SU-DHL-6 (cell line): ENCODE measurements at regions not wholly inside any gene's neighbourhood (a gene's known extent, or its start where the extent isn't known, plus 50 kb on each side); places are given as distances from the start of the nearest gene placed in this dataset.

ENCODE experiments used
- H2AFZ ChIP-seq: fragments of 200-600 bp; sonication (generic); 2 replicates; pipeline ENCODE4 v1.6.1; 2014; ENCODE audit warnings: low read depth, mild to moderate bottlenecking, moderate library complexity, mixed read lengths, antibody characterized with exemption, low read length; ENCODE audit not compliant: severe bottlenecking
- H3F3A ChIP-seq: fragments of 200-600 bp; shearing (Covaris generic); 2 replicates; pipeline ENCODE4 v1.6.0; 2016; ENCODE audit warnings: antibody characterized with exemption, mild to moderate bottlenecking; ENCODE audit not compliant: insufficient read depth
- H3K27ac ChIP-seq: fragments of 200-600 bp; sonication (generic); 2 replicates; pipeline ENCODE4 v1.5.1; 2016; ENCODE audit warnings: low read depth, mild to moderate bottlenecking, low read length, moderate library complexity, mixed read lengths
- H3K27me3 ChIP-seq: fragments of 200-600 bp; sonication (generic), shearing (Covaris generic); 2 replicates; pipeline ENCODE4 v1.6.0; 2014; ENCODE audit warnings: mild to moderate bottlenecking, low read length
- H3K36me3 ChIP-seq: fragments of 200-600 bp; sonication (generic); 2 replicates; pipeline ENCODE4 v1.6.1; 2014; ENCODE audit warnings: mild to moderate bottlenecking, low read length, mixed read lengths
- H3K4me2 ChIP-seq: fragments of 300-600, 200-600 bp; shearing (Covaris generic), sonication (generic); 2 replicates; pipeline ENCODE4 v1.6.0; 2014; ENCODE audit warnings: low read length, low read depth, mild to moderate bottlenecking; ENCODE audit not compliant: poor library complexity, severe bottlenecking
- H3K4me3 ChIP-seq: fragments of 200-600 bp; sonication (generic); 2 replicates; pipeline ENCODE4 v1.5.1; 2014; ENCODE audit warnings: antibody characterized with exemption, low read length, mild to moderate bottlenecking, mixed read lengths; ENCODE audit not compliant: insufficient read depth, poor library complexity, severe bottlenecking
- H3K79me2 ChIP-seq: fragments of 200-600 bp; sonication (generic); 2 replicates; pipeline ENCODE4 v1.6.1; 2014; ENCODE audit warnings: mild to moderate bottlenecking, low read length, moderate library complexity; ENCODE audit not compliant: insufficient read depth
- H3K9ac ChIP-seq: fragments of 200-600 bp; sonication (generic); 2 replicates; pipeline ENCODE4 v1.7.0; 2014; ENCODE audit warnings: mild to moderate bottlenecking, low read length
- H3K9me2 ChIP-seq: fragments of 200-600 bp; sonication (generic); replicated peaks from 2 replicates; pipeline ENCODE4 v1.6.1; 2014; ENCODE audit warnings: low read length; ENCODE audit not compliant: insufficient read depth
- H3K9me3 ChIP-seq: fragments of 200-600 bp; sonication (generic); 2 replicates; pipeline ENCODE4 v1.6.1; 2014; ENCODE audit warnings: low read length, mixed read lengths; ENCODE audit not compliant: insufficient read depth
- H4K20me1 ChIP-seq: fragments of 200-600 bp; sonication (generic); 2 replicates; pipeline ENCODE4 v1.6.1; 2014; ENCODE audit warnings: low read depth, mild to moderate bottlenecking, antibody characterized with exemption, low read length, moderate library complexity, mixed read lengths
- CTCF ChIP-seq: fragments of 200-600 bp; sonication (generic); IDR thresholded peaks from one replicate; pipeline ENCODE4 v1.5.1; 2017; ENCODE audit warnings: antibody characterized with exemption, mild to moderate bottlenecking, low read length, moderate library complexity; ENCODE audit not compliant: insufficient read depth, poor library complexity, severe bottlenecking
- EZH2phosphoT487 ChIP-seq: fragments of 200-600 bp; sonication (generic), shearing (Covaris generic); conservative IDR thresholded peaks from 2 replicates; pipeline ENCODE4 v1.6.1; 2018; ENCODE audit warnings: mild to moderate bottlenecking, antibody characterized with exemption, low read length, moderate library complexity, mixed read lengths

- Histone ChIP-seq H3K9me2 (no peaks in the 10 kb centered on the region), H3K9ac (no peak overlapping the region), H3K36me3 (no peaks in the 10 kb centered on the region), H3K27me3 (no peaks in the 10 kb centered on the region), H3K79me2 (no peaks in the 10 kb centered on the region), H3F3A (no peaks in the 10 kb centered on the region), H3K4me2 (no peak overlapping the region), H2AFZ (no peak overlapping the region), H3K4me3 (no peak overlapping the region), H3K9me3 (no peaks in the 10 kb centered on the region), H3K27ac (no peak overlapping the region), H4K20me1 (no peaks in the 10 kb centered on the region)
- no peak for TF ChIP-seq CTCF
- no peak for TF ChIP-seq EZH2phosphoT487
Observed at GRCh38 chr16:86662740-86663139, 84.4 kb downstream of the FOXL1 start.

GRCh38 chr16:86663685-86664521, 85.6 kb downstream of the FOXL1 start:
- Histone ChIP-seq H3K79me2 (no peaks in the 10 kb centered on the region), H3F3A (no peaks in the 10 kb centered on the region), H3K27ac (no peak overlapping the region), H2AFZ (no peak overlapping the region), H3K9me2 (no peaks in the 10 kb centered on the region), H3K4me3 (no peak overlapping the region), H3K9me3 (no peaks in the 10 kb centered on the region), H3K4me2 (no peak overlapping the region), H4K20me1 (no peaks in the 10 kb centered on the region), H3K27me3 (no peaks in the 10 kb centered on the region), H3K36me3 (no peaks in the 10 kb centered on the region), H3K9ac (no peak overlapping the region)
- no peak for TF ChIP-seq EZH2phosphoT487
- no peak for TF ChIP-seq CTCF

- H3F3A ChIP-seq = no peaks in the 10 kb centered on the region
- H3K9me2 ChIP-seq = no peaks in the 10 kb centered on the region
- no peaks in the 10 kb centered on the region for H4K20me1 ChIP-seq
- no peak overlapping the region for H2AFZ ChIP-seq
- H3K27me3 ChIP-seq = no peaks in the 10 kb centered on the region
- H3K4me2 ChIP-seq = no peak overlapping the region
- no peak overlapping the region for H3K4me3 ChIP-seq
- no peak overlapping the region for H3K27ac ChIP-seq
- no peak overlapping the region for H3K9ac ChIP-seq
- TF ChIP-seq EZH2phosphoT487 = no peak
- TF ChIP-seq CTCF = no peak
- no peaks in the 10 kb centered on the region for H3K9me3 ChIP-seq
- no peaks in the 10 kb centered on the region for H3K36me3 ChIP-seq
- no peaks in the 10 kb centered on the region for H3K79me2 ChIP-seq
Observed at GRCh38 chr16:86664522-86665318, 86.4 kb downstream of the FOXL1 start.
